Coronary artery (tissue), 2 donors: ENCODE measurements at regions not wholly inside any gene's neighbourhood (a gene's known extent, or its start where the extent isn't known, plus 50 kb on each side); places are given as distances from the start of the nearest gene placed in this dataset.

Experiments used
- DNase-seq: peaks from one replicate; pipeline ENCODE4 v3.0.0-alpha.2; 2017; ENCODE audit warnings: low spot score
- H3K27ac ChIP-seq, 2 donors: fragments of 200-600 bp; sonication (generic); one replicate each; pipeline ENCODE4 v1.5.1; 2016 to 2019
- H3K4me3 ChIP-seq: fragments of 200-600 bp; sonication (generic); 2 replicates; pipeline ENCODE4 v1.5.1; 2016; ENCODE audit warnings: mild to moderate bottlenecking, moderate library complexity
- CTCF ChIP-seq: fragments of 200-600 bp; sonication (generic); IDR thresholded peaks from one replicate; pipeline ENCODE4 v1.5.1; 2019; ENCODE audit warnings: antibody characterized with exemption

GRCh38 chr14:25557466-25557865, 507.5 kb upstream of the STXBP6 start:
- DNase-seq = no peak
- Histone ChIP-seq H3K27ac (no peak overlapping the region), H3K4me3 (no peak overlapping the region)
- TF ChIP-seq CTCF = no peak

- no peak overlapping the region for H3K4me3 ChIP-seq
- TF ChIP-seq CTCF = no peak
Observed at GRCh38 chr14:25552826-25553225, 502.9 kb upstream of the STXBP6 start.

GRCh38 chr14:25551674-25552073, 501.7 kb upstream of the STXBP6 start:
- no peak overlapping the region for H3K4me3 ChIP-seq
- no peak overlapping the region for H3K27ac ChIP-seq
- no peak for TF ChIP-seq CTCF
- DNase-seq = no peak

More at GRCh38 chr14:25552826-25553225, 502.9 kb upstream of the STXBP6 start:
- no peak overlapping the region for H3K27ac ChIP-seq
- DNase-seq = no peak

GRCh38 chr14:25546826-25547225, 496.9 kb upstream of the STXBP6 start:
- TF ChIP-seq CTCF = no peak
- Histone ChIP-seq H3K27ac (no peak overlapping the region), H3K4me3 (no peak overlapping the region)
- DNase-seq = no peak

- no peak for DNase-seq
- H3K4me3 ChIP-seq = no peak overlapping the region
- no peak overlapping the region for H3K27ac ChIP-seq
- TF ChIP-seq CTCF = no peak
Observed at GRCh38 chr14:25537846-25538455, 488.0 kb upstream of the STXBP6 start.

- DNase-seq = no peak
- TF ChIP-seq CTCF = no peak
- no peak overlapping the region for H3K4me3 ChIP-seq
- H3K27ac ChIP-seq = no peak overlapping the region
Observed at GRCh38 chr14:25526290-25526689, 476.3 kb upstream of the STXBP6 start.

- DNase-seq = no peak
- Histone ChIP-seq H3K4me3 (no peak overlapping the region), H3K27ac (no peak overlapping the region)
- TF ChIP-seq CTCF = no peak
Observed at GRCh38 chr14:25522926-25523325, 473.0 kb upstream of the STXBP6 start.
